Breast epithelium (tissue), 4 donors: ENCODE measurements at regions not wholly inside any gene's neighbourhood (a gene's known extent, or its start where the extent isn't known, plus 50 kb on each side); places are given as distances from the start of the nearest gene placed in this dataset.
"Not testable (repeated sequence)": the region's sequence is repeated elsewhere in the genome, so short reads cannot be mapped to it uniquely, and the experiment has no call there.

ENCODE experiments used
- DNase-seq, 2 donors: peaks; one replicate each; pipeline ENCODE4 v3.0.0-alpha.2; 2019; ENCODE audit warnings: low spot score in 2 of 2
- H3K27ac ChIP-seq, 2 donors: fragments of 200-600 bp; sonication (generic) in 1 of 2; one replicate each; pipeline ENCODE4 v1.5.1; 2016 to 2019; ENCODE audit warnings: mild to moderate bottlenecking in 1 of 2
- H3K27me3 ChIP-seq, 2 donors: fragments of 200-600 bp; sonication (generic) in 1 of 2; one replicate each; pipeline versions ENCODE4 v1.5.1 to v1.6.0; 2017 to 2019; ENCODE audit warnings: control low read depth in 1 of 2, mild to moderate bottlenecking in 1 of 2
- H3K36me3 ChIP-seq: fragments of 200-600 bp; one replicate; pipeline ENCODE4 v1.5.1; 2019
- H3K4me1 ChIP-seq, 2 donors: fragments of 200-600 bp; sonication (generic); one replicate each; pipeline ENCODE4 v1.5.1; 2016 to 2019; ENCODE audit warnings: control low read depth in 1 of 2
- H3K4me3 ChIP-seq, 3 donors: fragments of 200-600 bp; sonication (generic); 1 replicate in 2 of 3; 2 replicates in 1 of 3; pipeline ENCODE4 v1.5.1; 2016 to 2019; ENCODE audit warnings: mild to moderate bottlenecking in 3 of 3, moderate library complexity in 2 of 3
- H3K9me3 ChIP-seq, 2 donors: fragments of 200-600 bp; sonication (generic) in 1 of 2; one replicate each; pipeline ENCODE4 v1.5.1; 2016 to 2019; ENCODE audit warnings: control low read depth in 1 of 2
- CTCF ChIP-seq, 3 donors: fragments of 450-650 bp; IDR thresholded peaks; one replicate each; pipeline ENCODE4 v1.5.1; 2016 to 2017; ENCODE audit warnings: antibody characterized with exemption in 3 of 3, mild to moderate bottlenecking in 3 of 3, moderate library complexity in 3 of 3
- POLR2A ChIP-seq: fragments of 450-650 bp; IDR thresholded peaks from one replicate; pipeline ENCODE4 v1.6.1; 2016; ENCODE audit warnings: antibody characterized with exemption, mild to moderate bottlenecking, moderate library complexity
- POLR2AphosphoS5 ChIP-seq, 3 donors: sonication (generic); formaldehyde crosslinking; IDR thresholded peaks; one replicate each; pipeline ENCODE4 v1.6.1; 2017; ENCODE audit warnings: antibody characterized with exemption in 3 of 3
- intact Hi-C: fragments of 100-400 bp; cut with DNase I; formaldehyde crosslinking; loops from one replicate; pipeline ENCODE4 v1.15.1; 2023; ENCODE audit warnings: low total_unique reads

GRCh38 chr4:106546370-106546769, 177.8 kb upstream of the GIMD1 start:
- peaks cover 4% of the 10 kb centered on the region for H3K36me3 ChIP-seq
- no peak for DNase-seq
- TF ChIP-seq CTCF (IDR thresholded peaks at IDR 0.05) (no peak), POLR2A (no peak), POLR2AphosphoS5 (IDR thresholded peaks at IDR 0.05) (no peak)
- no peaks in the 10 kb centered on the region for H3K9me3 ChIP-seq
- H3K4me3 ChIP-seq = no peak overlapping the region
- no peaks in the 10 kb centered on the region for H3K4me1 ChIP-seq
- H3K27me3 ChIP-seq = no peaks in the 10 kb centered on the region
- H3K27ac ChIP-seq = no peak overlapping the region
- intact Hi-C loops = no loop called here

DNA sequence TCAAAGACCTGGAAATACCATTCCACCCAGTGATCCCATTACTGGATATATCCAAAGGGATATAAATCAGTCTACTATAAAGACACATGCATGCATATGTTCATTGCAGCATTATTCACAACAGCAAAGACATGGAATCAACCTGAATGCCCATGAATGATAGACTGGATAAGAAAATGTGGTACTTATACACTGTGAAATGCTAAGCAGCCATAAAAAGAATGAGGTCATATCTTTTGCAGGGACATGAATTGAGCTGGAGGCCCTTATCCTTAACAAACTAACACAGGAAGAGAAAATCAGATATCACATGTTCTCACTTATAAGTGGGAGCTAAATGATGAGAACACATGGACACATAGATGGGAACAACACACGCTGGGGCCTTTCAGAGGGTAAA, 174.0 kb upstream of the GIMD1 start:
- H3K27ac ChIP-seq, H3K9me3 ChIP-seq, DNase-seq, H3K36me3 ChIP-seq, intact Hi-C loops, H3K27me3 ChIP-seq, H3K4me3 ChIP-seq, H3K4me1 ChIP-seq: not testable (repeated sequence)

- Histone ChIP-seq H3K36me3 (peaks cover 4% of the 10 kb centered on the region), H3K9me3 (no peaks in the 10 kb centered on the region), H3K27me3 (no peaks in the 10 kb centered on the region), H3K27ac (no peak overlapping the region), H3K4me3 (no peak overlapping the region), H3K4me1 (no peaks in the 10 kb centered on the region)
- TF ChIP-seq CTCF (IDR thresholded peaks at IDR 0.05) (no peak), POLR2A (no peak), POLR2AphosphoS5 (IDR thresholded peaks at IDR 0.05) (no peak)
- intact Hi-C loops = no loop called here
- DNase-seq = no peak
Observed at GRCh38 chr4:106541253-106541652, 172.7 kb upstream of the GIMD1 start.

GRCh38 chr4:106530821-106531220, 162.2 kb upstream of the GIMD1 start:
- Histone ChIP-seq H3K27me3 (no peaks in the 10 kb centered on the region), H3K9me3 (no peaks in the 10 kb centered on the region), H3K4me1 (no peaks in the 10 kb centered on the region), H3K4me3 (no peak overlapping the region), H3K27ac (no peak overlapping the region), H3K36me3 (no peaks in the 10 kb centered on the region)
- no peak for TF ChIP-seq POLR2A
- TF ChIP-seq CTCF (IDR thresholded peaks at IDR 0.05) = no peak
- no peak for TF ChIP-seq POLR2AphosphoS5 (IDR thresholded peaks at IDR 0.05)
- intact Hi-C loops = no loop called here
- no peak for DNase-seq

DNA sequence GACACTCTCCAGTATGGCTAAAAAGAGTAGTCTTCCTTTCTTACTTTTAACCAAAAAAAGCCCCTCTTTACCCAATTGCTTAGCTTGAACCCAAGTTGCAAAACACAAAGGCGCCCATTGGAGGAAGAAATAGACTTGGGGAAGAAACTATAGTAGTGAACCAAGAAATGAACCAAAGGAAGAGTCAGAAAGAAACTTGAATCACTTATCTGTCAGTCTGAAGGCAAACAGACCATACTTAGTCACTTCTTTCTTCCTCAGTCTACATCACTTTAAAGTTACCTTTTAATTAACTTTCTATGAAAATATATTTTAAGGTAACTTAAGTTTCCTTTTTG, 161.4 kb upstream of the GIMD1 start:
- no peak for DNase-seq
- Histone ChIP-seq H3K4me3 (no peak overlapping the region), H3K9me3 (no peaks in the 10 kb centered on the region), H3K27ac (no peak overlapping the region), H3K36me3 (no peaks in the 10 kb centered on the region), H3K4me1 (no peaks in the 10 kb centered on the region), H3K27me3 (no peaks in the 10 kb centered on the region)
- intact Hi-C loops = no loop called here
- no peak for TF ChIP-seq POLR2A
- TF ChIP-seq CTCF (IDR thresholded peaks at IDR 0.05) = no peak
- TF ChIP-seq POLR2AphosphoS5 (IDR thresholded peaks at IDR 0.05) = no peak

GRCh38 chr4:106529348-106530023, 160.9 kb upstream of the GIMD1 start:
- H3K4me3 ChIP-seq = no peak overlapping the region
- intact Hi-C loops = no loop called here
- no peak for TF ChIP-seq POLR2AphosphoS5 (IDR thresholded peaks at IDR 0.05)
- TF ChIP-seq POLR2A = no peak
- TF ChIP-seq CTCF (IDR thresholded peaks at IDR 0.05) = no peak
- no peak overlapping the region for H3K27ac ChIP-seq
- no peaks in the 10 kb centered on the region for H3K36me3 ChIP-seq
- DNase-seq = no peak
- H3K27me3 ChIP-seq = no peaks in the 10 kb centered on the region
- no peaks in the 10 kb centered on the region for H3K4me1 ChIP-seq
- no peaks in the 10 kb centered on the region for H3K9me3 ChIP-seq
